ENCODE measurements at regions not wholly inside any gene's neighbourhood (a gene's known extent, or its start where the extent isn't known, plus 50 kb on each side); places are given as distances from the start of the nearest gene placed in this dataset.
"Not testable (repeated sequence)": the region's sequence is repeated elsewhere in the genome, so short reads cannot be mapped to it uniquely, and the experiment has no call there.

DNA sequence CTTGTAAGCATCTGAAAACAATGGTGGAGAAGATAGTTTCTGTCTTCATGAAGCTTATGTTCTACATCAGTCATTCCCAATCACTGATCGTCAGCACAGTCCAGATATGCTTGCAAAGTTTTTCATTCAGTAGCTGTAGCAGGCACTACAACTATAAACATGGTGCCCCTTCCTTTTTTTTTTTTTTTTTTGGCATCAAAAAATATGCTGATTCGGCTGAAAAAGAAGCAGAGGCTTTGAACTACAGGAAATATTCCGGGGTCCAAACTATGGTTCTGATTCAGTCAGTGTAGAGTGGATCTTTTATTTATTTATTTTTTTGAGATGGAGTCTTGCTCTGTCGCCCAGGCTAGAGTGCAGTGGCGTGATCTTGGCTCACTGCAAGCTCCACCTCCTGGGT lies 414.4 kb downstream of the OLFM4 start:
- TF ChIP-seq, protein P1, sequence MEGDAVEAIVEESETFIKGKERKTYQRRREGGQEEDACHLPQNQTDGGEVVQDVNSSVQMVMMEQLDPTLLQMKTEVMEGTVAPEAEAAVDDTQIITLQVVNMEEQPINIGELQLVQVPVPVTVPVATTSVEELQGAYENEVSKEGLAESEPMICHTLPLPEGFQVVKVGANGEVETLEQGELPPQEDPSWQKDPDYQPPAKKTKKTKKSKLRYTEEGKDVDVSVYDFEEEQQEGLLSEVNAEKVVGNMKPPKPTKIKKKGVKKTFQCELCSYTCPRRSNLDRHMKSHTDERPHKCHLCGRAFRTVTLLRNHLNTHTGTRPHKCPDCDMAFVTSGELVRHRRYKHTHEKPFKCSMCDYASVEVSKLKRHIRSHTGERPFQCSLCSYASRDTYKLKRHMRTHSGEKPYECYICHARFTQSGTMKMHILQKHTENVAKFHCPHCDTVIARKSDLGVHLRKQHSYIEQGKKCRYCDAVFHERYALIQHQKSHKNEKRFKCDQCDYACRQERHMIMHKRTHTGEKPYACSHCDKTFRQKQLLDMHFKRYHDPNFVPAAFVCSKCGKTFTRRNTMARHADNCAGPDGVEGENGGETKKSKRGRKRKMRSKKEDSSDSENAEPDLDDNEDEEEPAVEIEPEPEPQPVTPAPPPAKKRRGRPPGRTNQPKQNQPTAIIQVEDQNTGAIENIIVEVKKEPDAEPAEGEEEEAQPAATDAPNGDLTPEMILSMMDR (conservative IDR thresholded peaks at IDR 0.05): no peak
- TF ChIP-seq ZFX (IDR thresholded peaks at IDR 0.05): no peak
- H3K27ac ChIP-seq: no peak overlapping the region

GRCh38 chr13:53445686-53446085 lies 417.1 kb downstream of the OLFM4 start:
- TF ChIP-seq, protein P1 (conservative IDR thresholded peaks at IDR 0.05): no peak
- TF ChIP-seq ZFX (IDR thresholded peaks at IDR 0.05): no peak

DNA sequence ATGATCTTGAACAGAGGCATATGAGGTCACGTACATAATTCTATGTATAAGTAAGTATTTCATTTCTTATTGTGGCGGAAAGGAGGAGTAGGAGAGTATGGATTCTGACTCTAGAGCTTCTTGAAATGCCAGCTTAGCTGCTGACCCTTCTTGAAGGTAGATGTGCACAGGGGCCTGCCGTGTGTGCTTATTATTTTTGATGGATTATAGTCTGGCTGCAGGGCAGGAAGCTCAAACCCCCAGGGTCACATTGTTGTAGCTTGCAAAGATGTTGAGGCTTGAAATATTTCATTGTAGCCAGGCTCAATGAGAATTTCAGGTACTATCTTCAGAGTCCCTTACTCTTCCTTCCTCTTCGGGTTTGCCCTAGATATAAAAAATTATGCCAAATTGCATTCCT lies 418.8 kb downstream of the OLFM4 start:
- TF ChIP-seq, protein P1 (conservative IDR thresholded peaks at IDR 0.05): no peak
- TF ChIP-seq ZFX (IDR thresholded peaks at IDR 0.05): no peak
- no peak overlapping the region for H3K27ac ChIP-seq

More at GRCh38 chr13:53445686-53446085, 417.1 kb downstream of the OLFM4 start:
- no peak overlapping the region for H3K27ac ChIP-seq

- TF ChIP-seq, protein P1 (conservative IDR thresholded peaks at IDR 0.05): no peak
- no peak for TF ChIP-seq ZFX (IDR thresholded peaks at IDR 0.05)
- H3K27ac ChIP-seq: no peak overlapping the region
Observed at GRCh38 chr13:53447863-53448262, 419.2 kb downstream of the OLFM4 start.

- not testable (repeated sequence) for H3K27ac ChIP-seq
Observed at GRCh38 chr13:53452263-53452808, 423.7 kb downstream of the OLFM4 start.

- TF ChIP-seq, protein P1 (conservative IDR thresholded peaks at IDR 0.05): no peak
- no peak for TF ChIP-seq ZFX (IDR thresholded peaks at IDR 0.05)
- H3K27ac ChIP-seq: no peak overlapping the region
Observed at GRCh38 chr13:53460796-53461195, 432.2 kb downstream of the OLFM4 start.

DNA sequence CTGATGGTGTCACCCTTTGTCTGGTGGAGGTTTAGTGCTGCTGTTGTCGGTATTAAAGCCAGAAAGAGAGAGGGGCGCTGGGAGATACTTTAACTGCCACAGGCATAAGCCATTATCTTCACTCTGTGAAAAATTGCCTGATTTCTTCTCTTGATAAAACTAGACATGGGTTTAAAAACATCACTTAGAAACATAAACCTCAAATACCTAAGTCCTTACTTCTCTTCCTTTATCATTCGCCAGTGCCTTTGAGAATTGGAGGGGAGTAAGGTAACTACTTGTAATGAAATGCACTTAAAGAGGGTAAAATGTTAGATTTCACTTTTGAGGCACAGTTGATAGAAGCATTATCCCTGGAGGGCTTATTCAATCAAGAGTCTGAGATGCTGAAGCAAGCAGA lies 434.5 kb downstream of the OLFM4 start:
- no peak overlapping the region for H3K27ac ChIP-seq
- TF ChIP-seq, protein P1 (conservative IDR thresholded peaks at IDR 0.05): no peak
- TF ChIP-seq ZFX (IDR thresholded peaks at IDR 0.05): no peak

GRCh38 chr13:53466576-53466975 lies 438.0 kb downstream of the OLFM4 start:
- TF ChIP-seq, protein P1 (conservative IDR thresholded peaks at IDR 0.05): no peak
- no peak for TF ChIP-seq ZFX (IDR thresholded peaks at IDR 0.05)
- no peak overlapping the region for H3K27ac ChIP-seq
